ENCODE measurements at regions not wholly inside any gene's neighbourhood (a gene's known extent, or its start where the extent isn't known, plus 50 kb on each side); places are given as distances from the start of the nearest gene placed in this dataset.
A peak's percentile ranks its signal among the peaks of the same experiment; 100 is the strongest.
"Not testable (repeated sequence)": the region's sequence is repeated elsewhere in the genome, so short reads cannot be mapped to it uniquely, and the experiment has no call there.

GRCh38 chr17:27197505-27197904, 96.4 kb upstream of the WSB1 start:
- TF ChIP-seq CTCF (IDR thresholded peaks at IDR 0.05; ENCODE audit: low read depth, low read length): peak; percentile 66
- not testable (repeated sequence) for H3K27ac ChIP-seq; H3K4me3 ChIP-seq (ENCODE audit: low read depth, low read length); H3K27me3 ChIP-seq (ENCODE audit: insufficient read depth, low read depth, severe bottlenecking); H3K36me3 ChIP-seq; H3K9me3 ChIP-seq (ENCODE audit: severe bottlenecking)
- DNase-seq: peak; percentile 76

- no peak for TF ChIP-seq CTCF (IDR thresholded peaks at IDR 0.05; ENCODE audit: low read depth, low read length)
- H3K36me3 ChIP-seq: no peaks in the 10 kb centered on the region
- DNase-seq: no peak
- H3K27me3 ChIP-seq (ENCODE audit: insufficient read depth, low read depth, severe bottlenecking): no peaks in the 10 kb centered on the region
- H3K27ac ChIP-seq: no peak overlapping the region
- no peak overlapping the region for H3K4me3 ChIP-seq (ENCODE audit: low read depth, low read length)
- no peaks in the 10 kb centered on the region for H3K9me3 ChIP-seq (ENCODE audit: severe bottlenecking)
Measured at GRCh38 chr17:27199948-27200347, 94.0 kb upstream of the WSB1 start.

GRCh38 chr17:27200476-27200875, 93.4 kb upstream of the WSB1 start:
- TF ChIP-seq CTCF (IDR thresholded peaks at IDR 0.05; ENCODE audit: low read depth, low read length): no peak
- Histone ChIP-seq H3K9me3 (ENCODE audit: severe bottlenecking) (no peaks in the 10 kb centered on the region), H3K4me3 (ENCODE audit: low read depth, low read length) (no peak overlapping the region), H3K36me3 (no peaks in the 10 kb centered on the region), H3K27ac (no peak overlapping the region), H3K27me3 (ENCODE audit: insufficient read depth, low read depth, severe bottlenecking) (no peaks in the 10 kb centered on the region)
- no peak for DNase-seq

GRCh38 chr17:27203241-27203640, 90.7 kb upstream of the WSB1 start:
- DNase-seq: no peak
- no peaks in the 10 kb centered on the region for H3K36me3 ChIP-seq
- H3K4me3 ChIP-seq (ENCODE audit: low read depth, low read length): no peak overlapping the region
- no peak overlapping the region for H3K27ac ChIP-seq
- H3K27me3 ChIP-seq (ENCODE audit: insufficient read depth, low read depth, severe bottlenecking): no peaks in the 10 kb centered on the region
- H3K9me3 ChIP-seq (ENCODE audit: severe bottlenecking): peaks cover 4% of the 10 kb centered on the region
- TF ChIP-seq CTCF (IDR thresholded peaks at IDR 0.05; ENCODE audit: low read depth, low read length): no peak

- Histone ChIP-seq H3K27ac (no peak overlapping the region), H3K36me3 (no peaks in the 10 kb centered on the region), H3K9me3 (ENCODE audit: severe bottlenecking) (peaks cover 4% of the 10 kb centered on the region), H3K4me3 (ENCODE audit: low read depth, low read length) (no peak overlapping the region), H3K27me3 (ENCODE audit: insufficient read depth, low read depth, severe bottlenecking) (no peaks in the 10 kb centered on the region)
- peak; percentile 14 for DNase-seq
- peak; percentile 31; the same call in 1 of the 2 replicates for TF ChIP-seq CTCF (IDR thresholded peaks at IDR 0.05; ENCODE audit: low read depth, low read length)
Measured at GRCh38 chr17:27206447-27206846, 87.5 kb upstream of the WSB1 start.

GRCh38 chr17:27207073-27207513, 86.8 kb upstream of the WSB1 start:
- H3K36me3 ChIP-seq: no peaks in the 10 kb centered on the region
- H3K9me3 ChIP-seq (ENCODE audit: severe bottlenecking): peaks cover 4% of the 10 kb centered on the region
- no peak overlapping the region for H3K4me3 ChIP-seq (ENCODE audit: low read depth, low read length)
- no peak for TF ChIP-seq CTCF (IDR thresholded peaks at IDR 0.05; ENCODE audit: low read depth, low read length)
- no peak overlapping the region for H3K27ac ChIP-seq
- H3K27me3 ChIP-seq (ENCODE audit: insufficient read depth, low read depth, severe bottlenecking): no peaks in the 10 kb centered on the region
- DNase-seq: no peak

GRCh38 chr17:27208370-27208769, 85.5 kb upstream of the WSB1 start:
- H3K27me3 ChIP-seq (ENCODE audit: insufficient read depth, low read depth, severe bottlenecking); DNase-seq; H3K36me3 ChIP-seq; H3K27ac ChIP-seq; H3K9me3 ChIP-seq (ENCODE audit: severe bottlenecking); H3K4me3 ChIP-seq (ENCODE audit: low read depth, low read length): not testable (repeated sequence)

Measured in WERI-Rb-1 (cell line).